A673 (cell line): ENCODE measurements at regions not wholly inside any gene's neighbourhood (a gene's known extent, or its start where the extent isn't known, plus 50 kb on each side); places are given as distances from the start of the nearest gene placed in this dataset.

Experiments used
- BruUV-seq: library from RNA; stranded (reverse); fragments of 400-500 nt; replicated peaks from 2 replicates; lab custom pipeline; 2021; lab: Mats Ljungman, UMichigan
- CTCF ChIA-PET: fragments of 300-600 bp; sonication (Branson Sonifier 250); formaldehyde crosslinking; loops from one replicate; lab custom pipeline; 2022; ENCODE audit warnings: antibody characterized with exemption; lab: Charles Lee
- POLR2A ChIA-PET: fragments of 300-600 bp; sonication (Branson Sonifier 250); formaldehyde crosslinking; loops from one replicate; lab custom pipeline; 2022; ENCODE audit warnings: antibody characterized with exemption; ENCODE audit not compliant: low non-redundant PET; lab: Charles Lee
- DNase-seq: peaks from one replicate; pipeline ENCODE4 v3.0.0-alpha.2; 2015; ENCODE audit warnings: low spot score
- H3K27ac ChIP-seq: fragments of 200-600 bp; sonication (generic); 2 replicates; pipeline ENCODE4 v1.5.1; 2016; ENCODE audit warnings: mixed run types, low read depth, mild to moderate bottlenecking, mixed read lengths, antibody characterized with exemption, low read length; ENCODE audit not compliant: poor library complexity, severe bottlenecking
- H3K27me3 ChIP-seq: fragments of 200-600 bp; sonication (generic); replicated peaks from 2 replicates; pipeline ENCODE4 v1.6.1; 2017; ENCODE audit warnings: mixed run types, low read depth, mild to moderate bottlenecking, mixed read lengths, antibody characterized with exemption, low read length; ENCODE audit not compliant: insufficient read depth, poor library complexity
- H3K36me3 ChIP-seq: fragments of 200-600 bp; sonication (generic); 2 replicates; pipeline ENCODE4 v1.6.1; 2016; ENCODE audit warnings: mixed run types, mild to moderate bottlenecking, mixed read lengths, antibody characterized with exemption, low read length; ENCODE audit not compliant: insufficient read depth, poor library complexity, severe bottlenecking
- H3K4me1 ChIP-seq: fragments of 200-600 bp; sonication (generic); 2 replicates; pipeline ENCODE4 v1.6.1; 2017; ENCODE audit warnings: mixed run types, mild to moderate bottlenecking, mixed read lengths, antibody characterized with exemption, low read length; ENCODE audit not compliant: insufficient read depth, poor library complexity, severe bottlenecking
- H3K4me3 ChIP-seq: fragments of 200-600 bp; sonication (generic); 2 replicates; pipeline ENCODE4 v1.5.1; 2016; ENCODE audit warnings: low read depth, mixed run types, mild to moderate bottlenecking, mixed read lengths, low read length; ENCODE audit not compliant: poor library complexity, severe bottlenecking
- H3K9me3 ChIP-seq: fragments of 200-600 bp; sonication (generic); 2 replicates; pipeline ENCODE4 v1.6.1; 2016; ENCODE audit warnings: mixed run types, low read depth, mild to moderate bottlenecking, mixed read lengths, antibody characterized with exemption, low read length; ENCODE audit not compliant: poor library complexity, severe bottlenecking
- CTCF ChIP-seq: fragments of 300-800, 200-600 bp; sonication (generic); conservative IDR thresholded peaks from 2 replicates; pipeline ENCODE4 v1.5.1; 2017; ENCODE audit warnings: low read depth, mild to moderate bottlenecking, antibody characterized with exemption, low read length, moderate library complexity, mixed read lengths
- EZH2 ChIP-seq: fragments of 200-600 bp; sonication (generic); IDR thresholded peaks from 2 replicates; pipeline ENCODE4 v1.6.1; 2017; ENCODE audit warnings: borderline replicate concordance, low read depth, mild to moderate bottlenecking, mixed read lengths, antibody characterized with exemption, low read length; ENCODE audit not compliant: poor library complexity, severe bottlenecking
- intact Hi-C: fragments of 100-400 bp; cut with micrococcal nuclease; formaldehyde crosslinking; loops from one replicate; pipeline ENCODE4 v1.10.0; 2022; ENCODE audit not compliant: unreplicated experiment

- ChIA-PET POLR2A (no interaction called here), CTCF (no interaction called here)
- Histone ChIP-seq H3K27me3 (no peaks in the 10 kb centered on the region), H3K36me3 (no peaks in the 10 kb centered on the region), H3K4me3 (no peak overlapping the region), H3K4me1 (no peaks in the 10 kb centered on the region), H3K27ac (no peak overlapping the region), H3K9me3 (peaks cover 58% of the 10 kb centered on the region)
- intact Hi-C loops, result no loop called here
- DNase-seq, result no peak
- BruUV-seq, result no TSS peak
- TF ChIP-seq CTCF (no peak), EZH2 (no peak)
These were observed 396.5 kb upstream of the VSTM2A start for GRCh38 chr7:54145716-54146115.

GRCh38 chr7:54153462-54153861 lies 388.7 kb upstream of the VSTM2A start:
- H3K9me3 ChIP-seq, result peaks cover 51% of the 10 kb centered on the region
- no peaks in the 10 kb centered on the region for H3K27me3 ChIP-seq
- ChIA-PET CTCF (no interaction called here), POLR2A (no interaction called here)
- TF ChIP-seq CTCF, result no peak
- TF ChIP-seq EZH2, result no peak
- H3K4me1 ChIP-seq, result no peaks in the 10 kb centered on the region
- H3K36me3 ChIP-seq, result no peaks in the 10 kb centered on the region
- H3K27ac ChIP-seq, result no peak overlapping the region
- H3K4me3 ChIP-seq, result no peak overlapping the region
- DNase-seq, result no peak
- BruUV-seq, result no TSS peak
- intact Hi-C loops, result no loop called here

- Histone ChIP-seq H3K4me1 (no peaks in the 10 kb centered on the region), H3K36me3 (no peaks in the 10 kb centered on the region), H3K27me3 (no peaks in the 10 kb centered on the region), H3K9me3 (peaks cover 53% of the 10 kb centered on the region), H3K4me3 (no peak overlapping the region), H3K27ac (no peak overlapping the region)
- BruUV-seq, result no TSS peak
- intact Hi-C loops, result no loop called here
- DNase-seq, result no peak
- ChIA-PET CTCF (no interaction called here), POLR2A (no interaction called here)
- TF ChIP-seq CTCF, result no peak
- TF ChIP-seq EZH2, result no peak
These were observed 383.1 kb upstream of the VSTM2A start for GRCh38 chr7:54159088-54159487.
